A549 (cell line): ENCODE measurements at regions not wholly inside any gene's neighbourhood (a gene's known extent, or its start where the extent isn't known, plus 50 kb on each side); places are given as distances from the start of the nearest gene placed in this dataset.

Experiments
- ATAC-seq, 2 experiments: fragments of 200-7000 bp in 1 of 2; fragments of >200 bp in 1 of 2; cut with Nextera tagmentation in 1 of 2; cut with Tn5 transposase in 1 of 2; 3 replicates each; pipeline versions ENCODE4 v1.8.0 to v1.9.1; 2018 to 2020; ENCODE audit warnings: mild to moderate bottlenecking in 1 of 2, moderate library complexity in 1 of 2
- CTCF ChIA-PET: fragments of 300-600 bp; sonication (Branson Sonifier 250); formaldehyde crosslinking; extraction: SDS; loops from one replicate; lab custom pipeline; 2021; ENCODE audit warnings: antibody characterized with exemption, inconsistent platforms; lab: Yijun Ruan, JAX
- POLR2A ChIA-PET: fragments of 350-600 bp; formaldehyde crosslinking; extraction: SDS; loops from one replicate; lab custom pipeline; 2021; ENCODE audit warnings: antibody characterized with exemption, inconsistent platforms; lab: Yijun Ruan, JAX
- DNase-seq, 2 experiments: peaks; one replicate each; pipeline versions ENCODE4 v3.0.0 to v3.0.0-alpha.2; 2011 to 2016; ENCODE audit warnings: low read depth in 1 of 2, low spot score in 1 of 2
- FAIRE-seq: peaks from 2 replicates; lab custom pipeline; 2011; peaks lifted over from hg19 to GRCh38; lab: Jason Lieb, UNC
- H3K27ac ChIP-seq, 2 experiments: fragments of >200 bp; sonication (Bioruptor Twin); formaldehyde crosslinking; 3 replicates each; pipeline ENCODE4 v1.5.1; 2016 to 2017
- H3K4me1 ChIP-seq: fragments of >200 bp; sonication (Bioruptor Twin); formaldehyde crosslinking; 3 replicates; pipeline ENCODE4 v1.6.1; 2016
- H3K4me2 ChIP-seq: fragments of >200 bp; sonication (Bioruptor Twin); formaldehyde crosslinking; 3 replicates; pipeline ENCODE4 v1.6.1; 2016
- H3K4me3 ChIP-seq: fragments of >200 bp; sonication (Bioruptor Twin); formaldehyde crosslinking; 3 replicates; pipeline ENCODE4 v1.5.1; 2016
- H3K9me3 ChIP-seq: fragments of >200 bp; sonication (Bioruptor Twin); formaldehyde crosslinking; 3 replicates; pipeline ENCODE4 v1.6.1; 2016
- BHLHE40 ChIP-seq: IDR thresholded peaks from 2 replicates; pipeline ENCODE4 v1.6.1; 2012; ENCODE audit warnings: low read depth, low read length, inconsistent platforms
- CBX2 ChIP-seq: fragments of 200-600 bp; sonication (generic); IDR thresholded peaks from 2 replicates; pipeline ENCODE4 v1.6.1; 2016; ENCODE audit warnings: low read depth, mild to moderate bottlenecking, borderline replicate concordance
- CBX8 ChIP-seq: fragments of 200-600 bp; sonication (generic); IDR thresholded peaks from 2 replicates; pipeline ENCODE4 v1.6.1; 2016
- CHD4 ChIP-seq: fragments of 200-600 bp; sonication (generic); IDR thresholded peaks from 2 replicates; pipeline ENCODE4 v1.6.1; 2016; ENCODE audit warnings: antibody characterized with exemption, mild to moderate bottlenecking, borderline replicate concordance
- EHF ChIP-seq: fragments of 250-450 bp; sonication (Bioruptor Pico); IDR thresholded peaks from 2 replicates; pipeline ENCODE4 v1.5.0; 2020; ENCODE audit warnings: mild to moderate bottlenecking
- FOSB ChIP-seq: fragments of 250-450 bp; sonication (Bioruptor Pico); IDR thresholded peaks from 2 replicates; pipeline ENCODE4 v1.5.0; 2020; ENCODE audit warnings: mild to moderate bottlenecking, moderate library complexity
- HDAC2 ChIP-seq: fragments of 200-600 bp; sonication (generic); IDR thresholded peaks from 2 replicates; pipeline ENCODE4 v1.6.1; 2016
- HOXB5 ChIP-seq: fragments of 250-450 bp; sonication (Bioruptor Pico); IDR thresholded peaks from 2 replicates; pipeline ENCODE4 v1.5.0; 2020; ENCODE audit warnings: mild to moderate bottlenecking, moderate library complexity
- MAZ ChIP-seq: fragments of 150-350 bp; IDR thresholded peaks from 2 replicates; pipeline ENCODE4 v1.6.1; 2014; ENCODE audit warnings: antibody characterized with exemption, low read depth, low read length, borderline replicate concordance
- NPAS2 ChIP-seq: fragments of 250-450 bp; sonication (Bioruptor Pico); IDR thresholded peaks from 2 replicates; pipeline ENCODE4 v1.8.0; 2022; ENCODE audit warnings: mild to moderate bottlenecking, moderate library complexity, borderline replicate concordance
- PHF8 ChIP-seq: fragments of 200-600 bp; sonication (generic); IDR thresholded peaks from 2 replicates; pipeline ENCODE4 v1.6.1; 2016; ENCODE audit warnings: low read depth, mild to moderate bottlenecking, antibody characterized with exemption, moderate library complexity, borderline replicate concordance
- POLR2A ChIP-seq: IDR thresholded peaks from 2 replicates; pipeline ENCODE4 v1.6.1; 2012; ENCODE audit warnings: mild to moderate bottlenecking, low read length
- RAD21 ChIP-seq, 2 experiments: fragments of >200 bp in 1 of 2; sonication (Bioruptor Twin) in 1 of 2; formaldehyde crosslinking in 1 of 2; IDR thresholded peaks in 1 of 2; conservative IDR thresholded peaks in 1 of 2; 2 replicates in 1 of 2; 3 replicates in 1 of 2; pipeline ENCODE4 v1.6.1; 2012 to 2018; ENCODE audit warnings: inconsistent platforms in 1 of 2
- SREBF2 ChIP-seq: fragments of 450-650 bp; IDR thresholded peaks from 2 replicates; pipeline ENCODE4 v1.6.1; 2014; ENCODE audit warnings: mild to moderate bottlenecking, moderate library complexity
- ZNF302 ChIP-seq: fragments of 250-450 bp; sonication (Bioruptor Pico); IDR thresholded peaks from 2 replicates; pipeline ENCODE4 v1.9.0; 2021; ENCODE audit warnings: inconsistent platforms, mild to moderate bottlenecking, moderate library complexity
- ZSCAN20 ChIP-seq: fragments of 250-450 bp; sonication (Bioruptor Pico); IDR thresholded peaks from 2 replicates; pipeline ENCODE4 v1.8.0; 2022; ENCODE audit warnings: mild to moderate bottlenecking, moderate library complexity
- WGBS: methylation state at CpG from one replicate; pipeline ENCODE4 v1.1.6; 2017; ENCODE audit errors: missing lambda C conversion rate; 5-methylcytosine and 5-hydroxymethylcytosine counted together
- TF ChIP-seq, protein P1 (sequence below): fragments of >200 bp; sonication (Bioruptor Twin); formaldehyde crosslinking; IDR thresholded peaks from 2 replicates; pipeline ENCODE4 v1.6.1; 2016
- TF ChIP-seq, protein P2 (sequence below): IDR thresholded peaks from 2 replicates; pipeline ENCODE4 v1.6.1; 2012
- TF ChIP-seq, protein P3 (sequence below): fragments of >200 bp; sonication (Bioruptor Twin); formaldehyde crosslinking; IDR thresholded peaks from 3 replicates; pipeline ENCODE4 v1.5.1; 2016
- TF ChIP-seq, protein P4 (sequence below): fragments of 250-450 bp; sonication (Bioruptor Pico); IDR thresholded peaks from 2 replicates; pipeline ENCODE4 v1.5.0; 2021; ENCODE audit warnings: mild to moderate bottlenecking, moderate library complexity, borderline replicate concordance
- TF ChIP-seq, protein P5 (sequence below): fragments of 200-600 bp; sonication (generic); IDR thresholded peaks from 2 replicates; pipeline ENCODE4 v1.6.1; 2016; ENCODE audit warnings: antibody characterized with exemption, mild to moderate bottlenecking, moderate library complexity
- TF ChIP-seq, protein P6 (sequence below): fragments of 250-450 bp; sonication (Bioruptor Pico); IDR thresholded peaks from 2 replicates; pipeline ENCODE4 v1.5.0; 2020; ENCODE audit warnings: low read depth, mild to moderate bottlenecking, moderate library complexity
- TF ChIP-seq, protein P7 (sequence below): fragments of 450-650 bp; IDR thresholded peaks from 2 replicates; pipeline ENCODE4 v1.6.1; 2014; ENCODE audit warnings: antibody characterized with exemption

DNA sequence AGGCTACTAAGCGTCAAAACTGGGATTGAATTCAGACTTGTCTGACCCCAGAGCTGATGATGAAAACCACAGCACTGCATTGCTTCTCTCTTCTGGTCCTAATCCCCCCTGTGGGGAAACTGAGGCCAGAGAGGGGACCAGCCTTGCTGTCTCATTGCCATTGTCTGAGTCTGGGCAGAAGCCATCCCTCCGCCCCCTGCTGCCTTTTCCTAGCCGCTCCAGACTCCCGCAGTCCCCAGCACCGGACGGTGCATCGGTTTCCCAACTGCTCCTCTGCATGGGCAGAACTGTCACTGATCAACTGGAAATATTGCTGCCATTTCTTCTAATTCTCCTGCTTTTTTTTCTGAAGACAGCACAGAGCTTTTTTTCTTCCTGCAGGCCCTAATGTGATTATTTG, 157.4 kb downstream of the ACTL8 start:
- FAIRE-seq: no peak
- WGBS: 10% methylated on average over 7 of the region's 7 CpGs
- TF ChIP-seq, protein P1, sequence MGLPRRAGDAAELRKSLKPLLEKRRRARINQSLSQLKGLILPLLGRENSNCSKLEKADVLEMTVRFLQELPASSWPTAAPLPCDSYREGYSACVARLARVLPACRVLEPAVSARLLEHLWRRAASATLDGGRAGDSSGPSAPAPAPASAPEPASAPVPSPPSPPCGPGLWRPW: no peak
- TF ChIP-seq, protein P2, sequence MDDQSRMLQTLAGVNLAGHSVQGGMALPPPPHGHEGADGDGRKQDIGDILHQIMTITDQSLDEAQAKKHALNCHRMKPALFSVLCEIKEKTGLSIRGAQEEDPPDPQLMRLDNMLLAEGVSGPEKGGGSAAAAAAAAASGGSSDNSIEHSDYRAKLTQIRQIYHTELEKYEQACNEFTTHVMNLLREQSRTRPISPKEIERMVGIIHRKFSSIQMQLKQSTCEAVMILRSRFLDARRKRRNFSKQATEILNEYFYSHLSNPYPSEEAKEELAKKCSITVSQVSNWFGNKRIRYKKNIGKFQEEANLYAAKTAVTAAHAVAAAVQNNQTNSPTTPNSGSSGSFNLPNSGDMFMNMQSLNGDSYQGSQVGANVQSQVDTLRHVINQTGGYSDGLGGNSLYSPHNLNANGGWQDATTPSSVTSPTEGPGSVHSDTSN: no peak
- TF ChIP-seq, protein P3, sequence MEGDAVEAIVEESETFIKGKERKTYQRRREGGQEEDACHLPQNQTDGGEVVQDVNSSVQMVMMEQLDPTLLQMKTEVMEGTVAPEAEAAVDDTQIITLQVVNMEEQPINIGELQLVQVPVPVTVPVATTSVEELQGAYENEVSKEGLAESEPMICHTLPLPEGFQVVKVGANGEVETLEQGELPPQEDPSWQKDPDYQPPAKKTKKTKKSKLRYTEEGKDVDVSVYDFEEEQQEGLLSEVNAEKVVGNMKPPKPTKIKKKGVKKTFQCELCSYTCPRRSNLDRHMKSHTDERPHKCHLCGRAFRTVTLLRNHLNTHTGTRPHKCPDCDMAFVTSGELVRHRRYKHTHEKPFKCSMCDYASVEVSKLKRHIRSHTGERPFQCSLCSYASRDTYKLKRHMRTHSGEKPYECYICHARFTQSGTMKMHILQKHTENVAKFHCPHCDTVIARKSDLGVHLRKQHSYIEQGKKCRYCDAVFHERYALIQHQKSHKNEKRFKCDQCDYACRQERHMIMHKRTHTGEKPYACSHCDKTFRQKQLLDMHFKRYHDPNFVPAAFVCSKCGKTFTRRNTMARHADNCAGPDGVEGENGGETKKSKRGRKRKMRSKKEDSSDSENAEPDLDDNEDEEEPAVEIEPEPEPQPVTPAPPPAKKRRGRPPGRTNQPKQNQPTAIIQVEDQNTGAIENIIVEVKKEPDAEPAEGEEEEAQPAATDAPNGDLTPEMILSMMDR: no peak
- TF ChIP-seq, protein P4, sequence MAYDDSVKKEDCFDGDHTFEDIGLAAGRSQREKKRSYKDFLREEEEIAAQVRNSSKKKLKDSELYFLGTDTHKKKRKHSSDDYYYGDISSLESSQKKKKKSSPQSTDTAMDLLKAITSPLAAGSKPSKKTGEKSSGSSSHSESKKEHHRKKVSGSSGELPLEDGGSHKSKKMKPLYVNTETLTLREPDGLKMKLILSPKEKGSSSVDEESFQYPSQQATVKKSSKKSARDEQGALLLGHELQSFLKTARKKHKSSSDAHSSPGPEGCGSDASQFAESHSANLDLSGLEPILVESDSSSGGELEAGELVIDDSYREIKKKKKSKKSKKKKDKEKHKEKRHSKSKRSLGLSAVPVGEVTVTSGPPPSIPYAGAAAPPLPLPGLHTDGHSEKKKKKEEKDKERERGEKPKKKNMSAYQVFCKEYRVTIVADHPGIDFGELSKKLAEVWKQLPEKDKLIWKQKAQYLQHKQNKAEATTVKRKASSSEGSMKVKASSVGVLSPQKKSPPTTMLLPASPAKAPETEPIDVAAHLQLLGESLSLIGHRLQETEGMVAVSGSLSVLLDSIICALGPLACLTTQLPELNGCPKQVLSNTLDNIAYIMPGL (CRISPR knock-in tag): no peak
- TF ChIP-seq ZSCAN20 (no peak), BHLHE40 (no peak), HDAC2 (no peak), EHF (no peak), PHF8 (no peak), RAD21 (conservative IDR thresholded peaks at IDR 0.05 in 1 of 2, IDR thresholded peaks at IDR 0.05 in 1 of 2) (no peak), CBX8 (no peak), HOXB5 (CRISPR knock-in tag) (no peak), NPAS2 (CRISPR knock-in tag) (no peak), SREBF2 (no peak), POLR2A (no peak), FOSB (CRISPR knock-in tag) (no peak)
- TF ChIP-seq, protein P5, sequence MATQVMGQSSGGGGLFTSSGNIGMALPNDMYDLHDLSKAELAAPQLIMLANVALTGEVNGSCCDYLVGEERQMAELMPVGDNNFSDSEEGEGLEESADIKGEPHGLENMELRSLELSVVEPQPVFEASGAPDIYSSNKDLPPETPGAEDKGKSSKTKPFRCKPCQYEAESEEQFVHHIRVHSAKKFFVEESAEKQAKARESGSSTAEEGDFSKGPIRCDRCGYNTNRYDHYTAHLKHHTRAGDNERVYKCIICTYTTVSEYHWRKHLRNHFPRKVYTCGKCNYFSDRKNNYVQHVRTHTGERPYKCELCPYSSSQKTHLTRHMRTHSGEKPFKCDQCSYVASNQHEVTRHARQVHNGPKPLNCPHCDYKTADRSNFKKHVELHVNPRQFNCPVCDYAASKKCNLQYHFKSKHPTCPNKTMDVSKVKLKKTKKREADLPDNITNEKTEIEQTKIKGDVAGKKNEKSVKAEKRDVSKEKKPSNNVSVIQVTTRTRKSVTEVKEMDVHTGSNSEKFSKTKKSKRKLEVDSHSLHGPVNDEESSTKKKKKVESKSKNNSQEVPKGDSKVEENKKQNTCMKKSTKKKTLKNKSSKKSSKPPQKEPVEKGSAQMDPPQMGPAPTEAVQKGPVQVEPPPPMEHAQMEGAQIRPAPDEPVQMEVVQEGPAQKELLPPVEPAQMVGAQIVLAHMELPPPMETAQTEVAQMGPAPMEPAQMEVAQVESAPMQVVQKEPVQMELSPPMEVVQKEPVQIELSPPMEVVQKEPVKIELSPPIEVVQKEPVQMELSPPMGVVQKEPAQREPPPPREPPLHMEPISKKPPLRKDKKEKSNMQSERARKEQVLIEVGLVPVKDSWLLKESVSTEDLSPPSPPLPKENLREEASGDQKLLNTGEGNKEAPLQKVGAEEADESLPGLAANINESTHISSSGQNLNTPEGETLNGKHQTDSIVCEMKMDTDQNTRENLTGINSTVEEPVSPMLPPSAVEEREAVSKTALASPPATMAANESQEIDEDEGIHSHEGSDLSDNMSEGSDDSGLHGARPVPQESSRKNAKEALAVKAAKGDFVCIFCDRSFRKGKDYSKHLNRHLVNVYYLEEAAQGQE: no peak
- ATAC-seq: no peak
- ChIA-PET POLR2A (no interaction called here), CTCF (no interaction called here)
- Histone ChIP-seq H3K4me2 (no peak overlapping the region), H3K4me3 (no peak overlapping the region), H3K27ac (no peak overlapping the region), H3K4me1 (0 out of 3 replicates have a peak, but pooled peaks cover 3% of the 10 kb centered on the region), H3K9me3 (no peaks in the 10 kb centered on the region)
- DNase-seq: no peak

DNA sequence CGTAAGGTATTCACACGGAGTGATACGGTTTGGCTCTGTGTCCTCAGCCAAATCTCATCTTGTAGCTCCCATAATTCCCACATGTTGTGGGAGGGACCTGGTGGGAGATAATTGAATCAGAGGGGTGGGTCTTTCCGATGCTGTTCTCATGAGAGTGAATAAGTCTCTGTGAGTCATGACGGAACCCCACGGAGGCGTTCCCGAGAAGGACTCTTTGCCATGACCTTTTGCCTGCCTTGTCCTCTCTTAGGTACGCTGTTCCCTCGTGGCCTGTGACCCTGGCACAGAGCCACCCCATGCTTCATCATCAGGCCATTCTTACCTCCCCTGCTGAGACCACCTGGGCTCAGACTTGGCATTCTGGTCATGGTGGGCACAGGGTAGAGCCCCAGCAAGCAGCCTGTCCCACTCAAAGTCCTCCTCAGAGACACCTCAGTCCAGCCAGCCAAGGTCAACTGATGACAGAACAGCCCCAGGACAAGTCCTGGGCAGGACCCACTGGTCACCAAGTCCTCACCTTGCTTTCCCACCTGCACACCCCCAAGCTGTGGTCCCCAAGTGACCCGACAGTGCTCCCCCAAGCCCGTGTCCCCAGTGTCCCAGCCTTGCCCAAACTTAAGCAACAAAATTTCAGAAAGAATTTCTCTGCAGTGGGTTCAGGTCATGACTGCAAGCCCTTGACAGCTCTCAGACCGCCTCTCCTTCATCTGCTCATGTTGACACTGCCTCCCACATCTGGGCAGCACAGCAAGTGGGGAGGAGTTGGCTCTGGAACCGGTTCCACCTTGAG, 158.4 kb downstream of the ACTL8 start:
- ATAC-seq (no peak), FAIRE-seq (no peak), DNase-seq (no peak)
- ChIA-PET CTCF (interaction anchor here (2.6 kb wide), 1 partner anchor 10 kb away, joined by 10 read pairs; no protein-coding TSS in a partner anchor), POLR2A (no interaction called here)
- Histone ChIP-seq H3K27ac (no peak overlapping the region), H3K9me3 (no peaks in the 10 kb centered on the region), H3K4me3 (no peak overlapping the region), H3K4me2 (no peak overlapping the region), H3K4me1 (0 out of 3 replicates have a peak, but pooled peaks cover 3% of the 10 kb centered on the region)
- WGBS: 15% methylated on average over 14 of the region's 14 CpGs
- TF ChIP-seq, protein P3: no peak
- TF ChIP-seq CBX8 (no peak), CHD4 (no peak), ZNF302 (CRISPR knock-in tag) (no peak), MAZ (no peak), SREBF2 (no peak), CBX2 (no peak), FOSB (CRISPR knock-in tag) (no peak)
- TF ChIP-seq, protein P6, sequence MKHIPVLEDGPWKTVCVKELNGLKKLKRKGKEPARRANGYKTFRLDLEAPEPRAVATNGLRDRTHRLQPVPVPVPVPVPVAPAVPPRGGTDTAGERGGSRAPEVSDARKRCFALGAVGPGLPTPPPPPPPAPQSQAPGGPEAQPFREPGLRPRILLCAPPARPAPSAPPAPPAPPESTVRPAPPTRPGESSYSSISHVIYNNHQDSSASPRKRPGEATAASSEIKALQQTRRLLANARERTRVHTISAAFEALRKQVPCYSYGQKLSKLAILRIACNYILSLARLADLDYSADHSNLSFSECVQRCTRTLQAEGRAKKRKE (CRISPR knock-in tag): no peak
- TF ChIP-seq, protein P7, sequence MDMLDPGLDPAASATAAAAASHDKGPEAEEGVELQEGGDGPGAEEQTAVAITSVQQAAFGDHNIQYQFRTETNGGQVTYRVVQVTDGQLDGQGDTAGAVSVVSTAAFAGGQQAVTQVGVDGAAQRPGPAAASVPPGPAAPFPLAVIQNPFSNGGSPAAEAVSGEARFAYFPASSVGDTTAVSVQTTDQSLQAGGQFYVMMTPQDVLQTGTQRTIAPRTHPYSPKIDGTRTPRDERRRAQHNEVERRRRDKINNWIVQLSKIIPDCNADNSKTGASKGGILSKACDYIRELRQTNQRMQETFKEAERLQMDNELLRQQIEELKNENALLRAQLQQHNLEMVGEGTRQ: no peak
